ENCODE measurements at regions not wholly inside any gene's neighbourhood (a gene's known extent, or its start where the extent isn't known, plus 50 kb on each side); places are given as distances from the start of the nearest gene placed in this dataset.

- TF ChIP-seq REST (IDR thresholded peaks at IDR 0.05; ENCODE audit: insufficient read depth in 1 of 2, low read depth in 2 of 2, low read length in 2 of 2) (no peak), POLR2AphosphoS5 (IDR thresholded peaks at IDR 0.05; ENCODE audit: low read depth, low read length) (no peak), TAF1 (IDR thresholded peaks at IDR 0.05; ENCODE audit: borderline replicate concordance, insufficient read depth, low read length) (no peak)
Measured at GRCh38 chr9:106779796-106780195, 83.2 kb upstream of the ZNF462 start.

Measured in PFSK-1 (cell line).